HFF-Myc (cell line): ENCODE measurements at regions not wholly inside any gene's neighbourhood (a gene's known extent, or its start where the extent isn't known, plus 50 kb on each side); places are given as distances from the start of the nearest gene placed in this dataset.
"Not testable (repeated sequence)": the region's sequence is repeated elsewhere in the genome, so short reads cannot be mapped to it uniquely, and the experiment has no call there.

ENCODE experiments used
- DNase-seq: peaks from one replicate; pipeline ENCODE4 v3.0.0-alpha.2; 2011; ENCODE audit warnings: low read depth; ENCODE audit errors: extremely low read depth
- H3K4me3 ChIP-seq: replicated peaks from 2 replicates; pipeline ENCODE4 v1.5.1; 2011; ENCODE audit warnings: low read depth, mild to moderate bottlenecking, control low read depth, low read length
- CTCF ChIP-seq: IDR thresholded peaks from 2 replicates; pipeline ENCODE4 v1.5.1; 2012; ENCODE audit warnings: mild to moderate bottlenecking, low read depth, low read length, control low read depth; ENCODE audit errors: missing control alignments

- no peak for DNase-seq
- no peak for TF ChIP-seq CTCF
- no peak overlapping the region for H3K4me3 ChIP-seq
Measured at GRCh38 chr4:160423879-160424451, 1321.1 kb downstream of the RAPGEF2 start.

- no peak overlapping the region for H3K4me3 ChIP-seq
- no peak for DNase-seq
- TF ChIP-seq CTCF = no peak
Measured at GRCh38 chr4:160426233-160426632, 1323.4 kb downstream of the RAPGEF2 start.

GRCh38 chr4:160450876-160451275, 1348.0 kb downstream of the RAPGEF2 start:
- no peak for TF ChIP-seq CTCF
- DNase-seq = no peak
- no peak overlapping the region for H3K4me3 ChIP-seq

GRCh38 chr4:160481696-160482690, 1379.1 kb downstream of the RAPGEF2 start:
- not testable (repeated sequence) for H3K4me3 ChIP-seq, DNase-seq

GRCh38 chr4:160485071-160485687, 1382.3 kb downstream of the RAPGEF2 start:
- DNase-seq = no peak
- H3K4me3 ChIP-seq = no peak overlapping the region
- no peak for TF ChIP-seq CTCF

GRCh38 chr4:160492181-160492580, 1389.3 kb downstream of the RAPGEF2 start:
- no peak overlapping the region for H3K4me3 ChIP-seq
- DNase-seq = no peak
- TF ChIP-seq CTCF = no peak

- H3K4me3 ChIP-seq = no peak overlapping the region
- no peak for TF ChIP-seq CTCF
- no peak for DNase-seq
Measured at GRCh38 chr4:160493206-160493605, 1390.3 kb downstream of the RAPGEF2 start.
